HL-60 (cell line): ENCODE measurements at regions not wholly inside any gene's neighbourhood (a gene's known extent, or its start where the extent isn't known, plus 50 kb on each side); places are given as distances from the start of the nearest gene placed in this dataset.

Experiments used
- DNase-seq, 2 experiments: peaks; one replicate each; pipeline ENCODE4 v3.0.0-alpha.2; 2010 to 2020; ENCODE audit warnings: low read depth in 1 of 2, low spot score in 1 of 2
- H3K27ac ChIP-seq: fragments of 250-450 bp; sonication (Bioruptor Pico); replicated peaks from 2 replicates; pipeline ENCODE4 v1.5.1; 2020; ENCODE audit warnings: mild to moderate bottlenecking, moderate library complexity
- H3K27me3 ChIP-seq: fragments of 250-450 bp; sonication (Bioruptor Pico); 2 replicates; pipeline ENCODE4 v1.5.1; 2021; ENCODE audit warnings: mild to moderate bottlenecking, moderate library complexity; ENCODE audit not compliant: insufficient read depth, poor library complexity, severe bottlenecking
- H3K4me3 ChIP-seq: replicated peaks from 2 replicates; pipeline ENCODE4 v1.5.1; 2011; ENCODE audit warnings: mild to moderate bottlenecking, control low read depth, low read length; ENCODE audit not compliant: insufficient read depth
- GABPA ChIP-seq: IDR thresholded peaks from 2 replicates; pipeline ENCODE4 v1.6.1; 2012; ENCODE audit warnings: low read depth
- POLR2AphosphoS5 ChIP-seq: IDR thresholded peaks from 2 replicates; pipeline ENCODE4 v1.6.1; 2012; ENCODE audit warnings: low read depth
- SPI1 ChIP-seq: IDR thresholded peaks from 2 replicates; pipeline ENCODE4 v1.6.1; 2012; ENCODE audit warnings: low read depth, mild to moderate bottlenecking, borderline replicate concordance
- TF ChIP-seq, protein P1 (sequence below): IDR thresholded peaks from 2 replicates; pipeline ENCODE4 v1.6.1; 2012; ENCODE audit warnings: low read depth; ENCODE audit not compliant: insufficient replicate concordance
- TF ChIP-seq, protein P2 (sequence below): IDR thresholded peaks from one replicate; pipeline ENCODE4 v1.5.1; 2011; ENCODE audit warnings: low read length, control low read depth, inconsistent platforms; ENCODE audit not compliant: insufficient read depth

DNA sequence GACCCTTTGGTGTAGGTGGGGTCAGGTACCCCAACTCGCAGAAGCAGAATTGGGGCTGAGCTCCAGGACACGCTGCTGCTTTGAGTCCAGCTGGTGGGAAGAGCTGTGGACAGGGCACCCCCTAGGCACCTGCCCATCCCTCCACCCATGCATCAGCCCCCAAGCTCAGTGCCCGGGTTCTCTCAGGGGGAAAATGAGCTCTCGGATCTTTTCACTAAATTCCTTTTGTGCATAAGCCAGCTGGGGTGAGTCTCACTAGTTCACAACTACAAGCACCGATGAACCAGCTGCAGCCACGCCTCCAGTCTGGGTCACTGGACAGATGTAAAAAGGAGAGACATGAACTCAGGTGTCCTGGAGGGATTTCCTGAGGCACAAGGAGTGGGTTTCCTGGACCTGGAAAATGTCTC is 286.8 kb downstream of the CRLF2 start:
- TF ChIP-seq, protein P1, sequence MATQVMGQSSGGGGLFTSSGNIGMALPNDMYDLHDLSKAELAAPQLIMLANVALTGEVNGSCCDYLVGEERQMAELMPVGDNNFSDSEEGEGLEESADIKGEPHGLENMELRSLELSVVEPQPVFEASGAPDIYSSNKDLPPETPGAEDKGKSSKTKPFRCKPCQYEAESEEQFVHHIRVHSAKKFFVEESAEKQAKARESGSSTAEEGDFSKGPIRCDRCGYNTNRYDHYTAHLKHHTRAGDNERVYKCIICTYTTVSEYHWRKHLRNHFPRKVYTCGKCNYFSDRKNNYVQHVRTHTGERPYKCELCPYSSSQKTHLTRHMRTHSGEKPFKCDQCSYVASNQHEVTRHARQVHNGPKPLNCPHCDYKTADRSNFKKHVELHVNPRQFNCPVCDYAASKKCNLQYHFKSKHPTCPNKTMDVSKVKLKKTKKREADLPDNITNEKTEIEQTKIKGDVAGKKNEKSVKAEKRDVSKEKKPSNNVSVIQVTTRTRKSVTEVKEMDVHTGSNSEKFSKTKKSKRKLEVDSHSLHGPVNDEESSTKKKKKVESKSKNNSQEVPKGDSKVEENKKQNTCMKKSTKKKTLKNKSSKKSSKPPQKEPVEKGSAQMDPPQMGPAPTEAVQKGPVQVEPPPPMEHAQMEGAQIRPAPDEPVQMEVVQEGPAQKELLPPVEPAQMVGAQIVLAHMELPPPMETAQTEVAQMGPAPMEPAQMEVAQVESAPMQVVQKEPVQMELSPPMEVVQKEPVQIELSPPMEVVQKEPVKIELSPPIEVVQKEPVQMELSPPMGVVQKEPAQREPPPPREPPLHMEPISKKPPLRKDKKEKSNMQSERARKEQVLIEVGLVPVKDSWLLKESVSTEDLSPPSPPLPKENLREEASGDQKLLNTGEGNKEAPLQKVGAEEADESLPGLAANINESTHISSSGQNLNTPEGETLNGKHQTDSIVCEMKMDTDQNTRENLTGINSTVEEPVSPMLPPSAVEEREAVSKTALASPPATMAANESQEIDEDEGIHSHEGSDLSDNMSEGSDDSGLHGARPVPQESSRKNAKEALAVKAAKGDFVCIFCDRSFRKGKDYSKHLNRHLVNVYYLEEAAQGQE = no peak
- no peak for TF ChIP-seq GABPA
- TF ChIP-seq SPI1 = no peak
- no peak for DNase-seq
- H3K27me3 ChIP-seq = no peaks in the 10 kb centered on the region
- H3K27ac ChIP-seq = no peak overlapping the region
- H3K4me3 ChIP-seq = no peak overlapping the region

DNA sequence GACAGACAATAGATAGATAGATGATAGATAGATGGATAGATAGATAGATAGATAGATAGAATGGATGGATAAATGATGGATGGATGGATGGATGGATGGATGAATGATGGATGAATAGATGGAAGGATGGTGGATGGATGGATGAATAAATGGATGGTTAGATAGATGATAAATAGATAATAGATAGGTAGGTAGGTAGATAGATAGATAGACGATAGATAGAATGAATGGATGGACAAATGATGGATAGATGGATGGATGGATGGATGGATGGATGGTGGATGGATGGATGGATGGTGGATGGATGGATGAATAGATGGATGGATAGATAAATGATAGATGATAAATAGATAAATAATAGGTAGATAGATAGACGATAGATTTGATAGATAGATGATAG is 287.4 kb downstream of the CRLF2 start:
- no peaks in the 10 kb centered on the region for H3K27me3 ChIP-seq
- no peak overlapping the region for H3K4me3 ChIP-seq
- no peak for DNase-seq
- TF ChIP-seq, protein P1 = no peak
- TF ChIP-seq, protein P2, sequence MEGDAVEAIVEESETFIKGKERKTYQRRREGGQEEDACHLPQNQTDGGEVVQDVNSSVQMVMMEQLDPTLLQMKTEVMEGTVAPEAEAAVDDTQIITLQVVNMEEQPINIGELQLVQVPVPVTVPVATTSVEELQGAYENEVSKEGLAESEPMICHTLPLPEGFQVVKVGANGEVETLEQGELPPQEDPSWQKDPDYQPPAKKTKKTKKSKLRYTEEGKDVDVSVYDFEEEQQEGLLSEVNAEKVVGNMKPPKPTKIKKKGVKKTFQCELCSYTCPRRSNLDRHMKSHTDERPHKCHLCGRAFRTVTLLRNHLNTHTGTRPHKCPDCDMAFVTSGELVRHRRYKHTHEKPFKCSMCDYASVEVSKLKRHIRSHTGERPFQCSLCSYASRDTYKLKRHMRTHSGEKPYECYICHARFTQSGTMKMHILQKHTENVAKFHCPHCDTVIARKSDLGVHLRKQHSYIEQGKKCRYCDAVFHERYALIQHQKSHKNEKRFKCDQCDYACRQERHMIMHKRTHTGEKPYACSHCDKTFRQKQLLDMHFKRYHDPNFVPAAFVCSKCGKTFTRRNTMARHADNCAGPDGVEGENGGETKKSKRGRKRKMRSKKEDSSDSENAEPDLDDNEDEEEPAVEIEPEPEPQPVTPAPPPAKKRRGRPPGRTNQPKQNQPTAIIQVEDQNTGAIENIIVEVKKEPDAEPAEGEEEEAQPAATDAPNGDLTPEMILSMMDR = no peak
- H3K27ac ChIP-seq = no peak overlapping the region

DNA sequence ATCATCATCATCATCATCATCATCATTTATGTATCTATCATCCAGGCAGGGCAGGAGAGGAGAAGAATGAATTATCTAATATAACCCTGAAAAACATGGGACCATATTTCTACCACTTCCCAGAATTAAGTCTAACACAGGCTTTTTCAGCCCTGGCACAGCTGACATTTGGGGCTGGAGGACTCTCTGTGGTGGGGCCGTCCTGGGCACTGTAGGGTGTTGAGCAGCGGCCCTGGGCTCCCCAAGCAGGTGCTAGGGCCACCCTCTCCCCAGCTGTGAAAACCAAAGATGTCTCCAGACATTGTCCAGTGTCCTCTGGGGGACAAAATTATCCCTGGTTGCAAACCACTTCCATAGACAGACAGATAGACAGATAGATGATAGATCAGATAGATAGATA is 288.4 kb downstream of the CRLF2 start:
- H3K4me3 ChIP-seq = no peak overlapping the region
- DNase-seq = no peak
- no peak for TF ChIP-seq SPI1
- no peak for TF ChIP-seq POLR2AphosphoS5
- TF ChIP-seq, protein P2 = no peak
- TF ChIP-seq, protein P1 = no peak
- TF ChIP-seq GABPA = no peak
- H3K27me3 ChIP-seq = no peaks in the 10 kb centered on the region
- H3K27ac ChIP-seq = no peak overlapping the region

DNA sequence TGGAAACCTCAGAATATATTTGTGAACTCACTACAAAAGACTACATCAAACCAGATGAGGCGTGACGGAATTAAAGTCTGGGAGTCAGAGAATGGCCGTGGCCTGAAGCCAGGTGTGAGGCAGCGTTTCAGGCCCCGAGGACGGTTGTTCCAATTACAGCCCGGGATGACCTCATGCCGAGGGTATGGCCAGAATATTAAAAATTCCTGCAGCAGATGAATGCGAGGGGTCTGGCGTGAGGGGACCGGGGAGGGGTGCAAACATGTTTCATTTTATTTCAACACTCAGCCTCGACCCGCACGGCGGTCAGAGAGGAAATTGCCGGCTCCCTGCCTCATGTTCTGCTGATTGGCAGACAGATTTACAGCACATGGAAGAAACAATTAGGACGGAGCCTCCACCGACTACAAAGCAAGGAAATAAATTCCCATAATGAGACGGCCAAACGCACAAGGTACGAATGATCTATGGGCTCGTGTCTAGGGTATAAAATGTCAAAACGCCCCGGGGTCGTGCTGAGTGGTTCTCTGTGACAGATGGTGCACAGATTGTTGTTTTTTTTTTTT is 289.7 kb downstream of the SHOX start:
- H3K4me3 ChIP-seq = no peak overlapping the region
- no peak for DNase-seq
- H3K27me3 ChIP-seq = no peaks in the 10 kb centered on the region
- no peak overlapping the region for H3K27ac ChIP-seq
- TF ChIP-seq POLR2AphosphoS5 = no peak
- TF ChIP-seq, protein P1 = no peak
